ENCODE measurements at regions not wholly inside any gene's neighbourhood (a gene's known extent, or its start where the extent isn't known, plus 50 kb on each side); places are given as distances from the start of the nearest gene placed in this dataset.

GRCh38 chr4:46524751-46525150, 134.8 kb upstream of the GABRA2 start:
- H3K27me3 Mint-ChIP-seq (ENCODE audit: low read depth) = no peaks in the 10 kb centered on the region
- H3K4me2 ChIP-seq (ENCODE audit: insufficient read depth, insufficient read length, low read length) = no peak overlapping the region
- no peaks in the 10 kb centered on the region for H3K4me1 Mint-ChIP-seq
- H3K18ac ChIP-seq (ENCODE audit: insufficient read length, low read depth, low read length) = no peak overlapping the region
- H3K9me3 ChIP-seq (ENCODE audit: control insufficient read depth, low read depth, low read length) = no peaks in the 10 kb centered on the region
- no peak overlapping the region for H3K27ac ChIP-seq (ENCODE audit: insufficient read length, low read depth, low read length)
- H2BK12ac ChIP-seq (ENCODE audit: insufficient read length, low read depth, low read length) = no peak overlapping the region
- no peak overlapping the region for H4K8ac ChIP-seq (replicated peaks; ENCODE audit: insufficient read length, low read depth, low read length)
- H4K91ac ChIP-seq (ENCODE audit: insufficient read length, low read depth, low read length) = no peak overlapping the region
- no peaks in the 10 kb centered on the region for H3K4me1 ChIP-seq (ENCODE audit: insufficient read depth, low read length)
- no peaks in the 10 kb centered on the region for H4K20me1 ChIP-seq (ENCODE audit: control insufficient read depth, insufficient read depth, insufficient read length)
- no peak overlapping the region for H3K23ac ChIP-seq (ENCODE audit: insufficient read length, low read depth, low read length)
- H3K27ac Mint-ChIP-seq = no peak overlapping the region
- no peak overlapping the region for H2AFZ ChIP-seq (ENCODE audit: low read length)
- H3K4ac ChIP-seq (ENCODE audit: low read depth, low read length) = no peak overlapping the region
- no peaks in the 10 kb centered on the region for H3K23me2 ChIP-seq (ENCODE audit: insufficient read length, low read depth, low read length, poor library complexity, severe bottlenecking)
- no peak overlapping the region for H3K9ac ChIP-seq (ENCODE audit: extremely low read depth, insufficient read length, low read length)
- H2BK5ac ChIP-seq (ENCODE audit: insufficient read length, low read length) = no peak overlapping the region
- no CpG with 5 or more reads among the region's 3 CpGs for WGBS (ENCODE audit: extremely low coverage, insufficient read length, low lambda C conversion rate)
- no peak overlapping the region for H2BK15ac ChIP-seq (ENCODE audit: low read depth, low read length)
- no peaks in the 10 kb centered on the region for H3K27me3 ChIP-seq (ENCODE audit: insufficient read depth, low read length)
- no peak for TF ChIP-seq CTCF (conservative IDR thresholded peaks at IDR 0.05)
- no peak overlapping the region for H3K14ac ChIP-seq (ENCODE audit: insufficient read depth, low read length)
- peaks cover 9 to 12% of the 10 kb centered on the region in 2 experiments; a peak in 3 of 5 replicates for H3K9me3 Mint-ChIP-seq
- no peak for DNase-seq
- no peaks in the 10 kb centered on the region for H3K79me1 ChIP-seq (ENCODE audit: insufficient read depth, low read depth, low read length, poor library complexity, severe bottlenecking)
- no peak overlapping the region for H4K5ac ChIP-seq (ENCODE audit: insufficient read length, low read depth, low read length)
- H2AK5ac ChIP-seq (ENCODE audit: insufficient read length, low read length) = no peak overlapping the region
- H3K56ac ChIP-seq (ENCODE audit: insufficient read length, low read depth, low read length) = no peak overlapping the region
- H3K36me3 Mint-ChIP-seq (ENCODE audit: insufficient read depth in 1 of 3, low read depth in 3 of 3) = peaks cover 0 to 4% (median 3%) of the 10 kb centered on the region in 3 experiments; a peak in 3 of 7 replicates
- no peaks in the 10 kb centered on the region for H3K79me2 ChIP-seq (ENCODE audit: insufficient read depth, low read length)
- no peak overlapping the region for H3K4me3 Mint-ChIP-seq
- H2BK20ac ChIP-seq (ENCODE audit: low read depth, low read length, poor library complexity, severe bottlenecking) = no peak overlapping the region
- no peak overlapping the region for H3T11ph ChIP-seq (ENCODE audit: low read length)
- no peak overlapping the region for H2BK120ac ChIP-seq (ENCODE audit: low read depth, low read length, poor library complexity, severe bottlenecking)
